Testis (tissue), 2 donors: ENCODE measurements at regions not wholly inside any gene's neighbourhood (a gene's known extent, or its start where the extent isn't known, plus 50 kb on each side); places are given as distances from the start of the nearest gene placed in this dataset.

Experiments
- DNase-seq: peaks from one replicate; pipeline ENCODE4 v3.0.0-alpha.2; 2019
- H3K27ac ChIP-seq, 2 donors: fragments of 200-600 bp; sonication (generic); one replicate each; pipeline ENCODE4 v1.5.1; 2019
- H3K27me3 ChIP-seq: fragments of 200-600 bp; sonication (generic); one replicate; pipeline ENCODE4 v1.5.1; 2019
- H3K36me3 ChIP-seq: fragments of 200-600 bp; sonication (generic); one replicate; pipeline ENCODE4 v1.5.1; 2017; ENCODE audit warnings: low read depth; ENCODE audit errors: missing control alignments
- H3K4me1 ChIP-seq: fragments of 200-600 bp; sonication (generic); one replicate; pipeline ENCODE4 v1.5.1; 2019
- H3K4me3 ChIP-seq, 2 donors: fragments of 200-600 bp; sonication (generic); one replicate each; pipeline ENCODE4 v1.5.1; 2017 to 2019
- H3K9me3 ChIP-seq: fragments of 200-600 bp; sonication (generic); one replicate; pipeline ENCODE4 v1.5.1; 2017
- POLR2A ChIP-seq: fragments of 450-650 bp; IDR thresholded peaks from one replicate; pipeline ENCODE4 v1.6.1; 2017; ENCODE audit warnings: antibody characterized with exemption, mild to moderate bottlenecking, moderate library complexity
- WGBS, 2 donors: methylation state at CpG; one replicate each; pipeline ENCODE4 v1.1.5; 2018; 5-methylcytosine and 5-hydroxymethylcytosine counted together
- intact Hi-C: fragments of 100-400 bp; cut with DNase I; formaldehyde crosslinking; loops from one replicate; pipeline ENCODE4 v1.15.1; 2023; ENCODE audit warnings: low total_unique reads
- TF ChIP-seq, protein P1 (sequence below), 3 experiments: fragments of 450-650 bp in 2 of 3; fragments of 200-600 bp in 1 of 3; sonication (generic) in 1 of 3; IDR thresholded peaks; one replicate each; pipeline ENCODE4 v1.5.1; 2016 to 2019; ENCODE audit warnings: antibody characterized with exemption in 3 of 3, mild to moderate bottlenecking in 2 of 3, moderate library complexity in 1 of 3

DNA sequence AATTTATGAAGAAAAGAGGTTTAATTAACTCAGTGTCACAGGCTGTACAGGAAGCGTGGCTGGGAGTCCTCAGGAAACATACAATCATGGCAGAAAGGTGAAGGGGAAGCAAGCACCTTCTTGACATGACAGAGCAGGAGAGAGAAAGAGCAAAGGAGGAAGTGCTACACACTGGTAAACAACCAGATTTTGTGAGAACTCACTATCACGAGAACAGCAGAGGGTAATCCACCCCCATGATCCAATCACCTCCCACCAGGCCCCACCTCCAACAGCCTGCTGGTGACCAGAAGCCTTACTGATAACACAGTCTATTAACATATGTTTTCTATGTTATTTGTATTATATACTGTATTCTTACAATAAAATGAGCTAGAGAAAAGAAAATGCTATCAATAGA lies 254.8 kb downstream of the PCDH10 start:
- no peak for DNase-seq
- H3K9me3 ChIP-seq: no peaks in the 10 kb centered on the region
- no peaks in the 10 kb centered on the region for H3K27me3 ChIP-seq
- intact Hi-C loops: no loop called here
- H3K4me1 ChIP-seq: no peaks in the 10 kb centered on the region
- WGBS, 2 donors: 57 to 72% methylated on average over 2 of the region's 2 CpGs
- no peaks in the 10 kb centered on the region for H3K36me3 ChIP-seq
- H3K4me3 ChIP-seq: no peak overlapping the region
- TF ChIP-seq, protein P1, sequence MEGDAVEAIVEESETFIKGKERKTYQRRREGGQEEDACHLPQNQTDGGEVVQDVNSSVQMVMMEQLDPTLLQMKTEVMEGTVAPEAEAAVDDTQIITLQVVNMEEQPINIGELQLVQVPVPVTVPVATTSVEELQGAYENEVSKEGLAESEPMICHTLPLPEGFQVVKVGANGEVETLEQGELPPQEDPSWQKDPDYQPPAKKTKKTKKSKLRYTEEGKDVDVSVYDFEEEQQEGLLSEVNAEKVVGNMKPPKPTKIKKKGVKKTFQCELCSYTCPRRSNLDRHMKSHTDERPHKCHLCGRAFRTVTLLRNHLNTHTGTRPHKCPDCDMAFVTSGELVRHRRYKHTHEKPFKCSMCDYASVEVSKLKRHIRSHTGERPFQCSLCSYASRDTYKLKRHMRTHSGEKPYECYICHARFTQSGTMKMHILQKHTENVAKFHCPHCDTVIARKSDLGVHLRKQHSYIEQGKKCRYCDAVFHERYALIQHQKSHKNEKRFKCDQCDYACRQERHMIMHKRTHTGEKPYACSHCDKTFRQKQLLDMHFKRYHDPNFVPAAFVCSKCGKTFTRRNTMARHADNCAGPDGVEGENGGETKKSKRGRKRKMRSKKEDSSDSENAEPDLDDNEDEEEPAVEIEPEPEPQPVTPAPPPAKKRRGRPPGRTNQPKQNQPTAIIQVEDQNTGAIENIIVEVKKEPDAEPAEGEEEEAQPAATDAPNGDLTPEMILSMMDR (IDR thresholded peaks at IDR 0.05): no peak
- no peak for TF ChIP-seq POLR2A
- H3K27ac ChIP-seq: no peak overlapping the region

DNA sequence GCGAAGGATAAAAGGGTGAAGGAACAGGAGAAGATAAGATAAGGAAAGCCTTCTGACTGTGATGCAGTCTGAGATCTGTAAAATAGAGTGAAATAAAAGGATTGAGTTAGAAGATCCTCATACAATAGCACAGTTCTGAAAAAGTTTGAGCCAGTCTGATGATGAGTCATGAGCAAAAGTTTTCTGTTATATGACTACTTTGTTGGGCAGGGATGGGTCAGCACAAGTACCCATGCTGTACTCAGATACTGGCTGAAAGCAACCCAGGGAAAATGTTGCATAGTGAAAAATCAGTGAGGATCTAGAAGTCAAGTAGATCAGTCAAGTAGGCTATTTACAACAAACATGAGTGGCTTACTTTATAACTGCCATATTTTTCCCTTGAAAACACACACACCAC lies 253.5 kb downstream of the PCDH10 start:
- Histone ChIP-seq H3K36me3 (no peaks in the 10 kb centered on the region), H3K27me3 (no peaks in the 10 kb centered on the region), H3K4me3 (no peak overlapping the region), H3K9me3 (no peaks in the 10 kb centered on the region), H3K27ac (no peak overlapping the region), H3K4me1 (no peaks in the 10 kb centered on the region)
- no peak for TF ChIP-seq POLR2A
- TF ChIP-seq, protein P1 (IDR thresholded peaks at IDR 0.05): no peak
- 74 to 87% methylated on average over 1 of the region's 1 CpG for WGBS, 2 donors
- DNase-seq: no peak
- intact Hi-C loops: no loop called here

DNA sequence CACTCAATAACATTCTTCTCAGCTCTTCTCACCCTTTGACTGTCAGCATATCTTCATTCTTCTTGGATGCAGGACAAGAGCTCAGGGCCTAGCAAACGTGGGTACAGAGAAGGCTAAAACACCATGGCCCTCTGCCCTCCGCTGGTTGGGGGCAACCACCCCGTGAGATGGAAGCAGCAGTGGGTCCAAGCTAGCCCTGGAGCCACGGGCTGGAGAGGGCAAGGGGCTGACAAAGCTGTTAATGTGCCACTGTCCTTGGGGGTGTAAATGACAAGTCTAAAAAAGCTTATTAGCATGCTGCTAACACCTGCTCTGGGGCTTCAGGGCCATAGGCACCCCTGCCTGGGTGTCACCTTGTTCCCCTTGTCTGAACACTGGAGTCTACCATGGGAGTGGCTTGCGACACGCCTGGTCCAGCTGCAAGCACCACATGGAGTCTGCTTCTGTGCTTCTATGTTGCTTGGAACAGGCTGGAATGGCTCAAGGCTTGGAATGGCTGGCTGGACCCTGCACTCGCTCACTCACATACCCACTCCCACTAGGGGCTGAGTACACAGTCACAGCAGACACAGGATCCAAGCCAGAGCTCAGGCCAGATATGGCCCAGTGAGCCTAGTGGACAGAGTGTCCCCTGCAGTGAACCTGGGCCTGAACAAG lies 246.0 kb downstream of the PCDH10 start:
- no peaks in the 10 kb centered on the region for H3K9me3 ChIP-seq
- H3K27me3 ChIP-seq: no peaks in the 10 kb centered on the region
- no peak for DNase-seq
- H3K4me1 ChIP-seq: no peaks in the 10 kb centered on the region
- TF ChIP-seq, protein P1 (IDR thresholded peaks at IDR 0.05): no peak
- no peak for TF ChIP-seq POLR2A
- 91 to 92% methylated on average over 3 to 7 of the region's 7 CpGs for WGBS, 2 donors
- no peak overlapping the region for H3K4me3 ChIP-seq
- no peaks in the 10 kb centered on the region for H3K36me3 ChIP-seq
- H3K27ac ChIP-seq: no peak overlapping the region
- intact Hi-C loops: no loop called here

DNA sequence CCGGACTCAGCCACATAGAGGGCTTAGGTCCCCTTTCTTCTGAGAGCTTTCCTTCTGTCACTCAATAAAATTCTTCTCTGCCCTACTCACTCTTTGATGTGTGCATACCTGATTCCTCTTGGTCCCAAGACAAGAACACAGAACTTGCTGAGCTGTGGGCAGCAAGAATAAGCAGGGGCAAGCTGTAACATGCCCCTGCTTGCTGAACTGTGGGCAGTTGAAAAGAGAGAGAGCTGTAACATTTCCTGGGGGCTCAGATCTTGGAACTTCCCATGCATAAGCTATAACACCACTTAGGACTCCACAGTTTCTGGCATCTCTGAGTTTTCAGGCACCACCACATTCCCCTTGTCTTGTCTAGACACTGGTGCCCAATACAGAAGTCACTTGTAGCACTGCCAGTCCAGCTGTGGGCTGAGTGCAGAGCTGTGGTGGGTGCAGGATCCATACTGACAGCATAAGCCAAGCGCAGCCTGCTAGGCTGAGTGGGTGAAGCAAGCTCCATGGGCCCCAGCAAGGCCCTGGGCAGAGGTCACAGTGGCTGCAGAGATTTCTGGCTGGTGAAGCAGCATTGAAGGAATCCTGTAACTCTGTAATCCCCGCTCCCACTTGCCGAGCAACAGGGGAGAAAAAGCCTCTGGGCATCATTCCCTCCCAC lies 241.2 kb downstream of the PCDH10 start:
- intact Hi-C loops: no loop called here
- no peaks in the 10 kb centered on the region for H3K36me3 ChIP-seq
- no peaks in the 10 kb centered on the region for H3K27me3 ChIP-seq
- 94 to 96% methylated on average over 4 of the region's 4 CpGs for WGBS, 2 donors
- DNase-seq: no peak
- H3K27ac ChIP-seq: no peak overlapping the region
- H3K4me3 ChIP-seq: no peak overlapping the region
- no peaks in the 10 kb centered on the region for H3K9me3 ChIP-seq
- TF ChIP-seq, protein P1 (IDR thresholded peaks at IDR 0.05): no peak
- no peak for TF ChIP-seq POLR2A
- no peaks in the 10 kb centered on the region for H3K4me1 ChIP-seq

- H3K4me1 ChIP-seq: no peaks in the 10 kb centered on the region
- no peaks in the 10 kb centered on the region for H3K36me3 ChIP-seq
- H3K4me3 ChIP-seq: no peak overlapping the region
- TF ChIP-seq, protein P1 (IDR thresholded peaks at IDR 0.05): no peak
- no peak for TF ChIP-seq POLR2A
- H3K27me3 ChIP-seq: no peaks in the 10 kb centered on the region
- no peaks in the 10 kb centered on the region for H3K9me3 ChIP-seq
- no peak for DNase-seq
- 93% methylated on average over 3 of the region's 3 CpGs for WGBS, 2 donors
- intact Hi-C loops: no loop called here
- H3K27ac ChIP-seq: no peak overlapping the region
Measured at GRCh38 chr4:133389029-133389428, 239.9 kb downstream of the PCDH10 start.
